HG03469 (cell line): ENCODE measurements at regions not wholly inside any gene's neighbourhood (a gene's known extent, or its start where the extent isn't known, plus 50 kb on each side); places are given as distances from the start of the nearest gene placed in this dataset.

ENCODE experiments used
- ATAC-seq: cut with Tn5 transposase; IDR thresholded peaks from one replicate; pipeline ENCODE4 v1.9.1; 2021; ENCODE audit warnings: mild to moderate bottlenecking, moderate library complexity, moderate number of reproducible peaks; ENCODE audit not compliant: unreplicated experiment

DNA sequence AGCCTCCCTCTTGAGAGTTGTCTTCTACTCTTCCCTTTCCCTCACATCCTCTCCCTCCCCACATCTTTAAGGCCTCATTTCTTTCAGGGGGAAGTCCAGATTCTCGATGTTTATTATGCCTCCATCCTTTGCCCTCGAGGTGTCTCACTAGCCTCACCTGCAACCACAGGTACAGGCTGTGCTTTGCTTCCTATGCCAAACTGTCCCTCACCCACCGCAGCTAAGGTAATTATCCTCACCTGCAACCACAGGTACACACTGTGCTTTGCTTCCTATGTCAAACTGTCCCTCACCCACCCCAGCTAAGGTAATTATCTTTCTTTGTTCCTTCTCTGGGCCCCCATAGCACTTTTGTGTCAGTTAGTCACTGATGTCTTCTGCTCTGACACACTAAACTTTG lies 328.1 kb upstream of the SNX7 start:
- ATAC-seq: no peak

DNA sequence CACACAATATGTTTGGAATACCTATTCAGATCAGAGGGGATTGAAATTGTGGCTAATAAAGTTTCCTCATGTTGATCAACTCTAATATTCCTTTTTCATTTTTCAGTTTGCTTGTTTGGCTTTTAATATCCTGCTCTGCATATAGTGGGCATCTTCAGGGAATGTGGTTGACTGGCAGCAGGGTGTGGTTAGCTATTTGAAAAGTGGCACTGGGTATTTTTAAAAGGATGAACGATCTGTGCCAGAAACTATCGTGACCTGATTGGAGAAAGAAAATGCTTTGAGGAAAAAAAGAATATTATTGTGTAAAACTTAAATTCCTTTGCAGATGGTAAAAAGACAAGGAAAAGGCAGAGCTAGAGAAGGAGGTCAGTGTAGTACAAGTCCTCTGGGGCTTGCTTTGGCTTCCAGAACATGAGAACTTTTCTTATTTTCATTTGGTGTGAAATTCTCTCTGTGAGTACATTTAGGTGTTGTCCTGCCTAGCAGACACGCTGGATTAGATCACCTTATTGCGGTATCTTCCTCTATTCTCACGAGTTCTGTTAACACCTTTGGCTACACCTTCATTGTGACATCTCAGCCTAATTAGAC lies 329.7 kb upstream of the SNX7 start:
- no peak for ATAC-seq

DNA sequence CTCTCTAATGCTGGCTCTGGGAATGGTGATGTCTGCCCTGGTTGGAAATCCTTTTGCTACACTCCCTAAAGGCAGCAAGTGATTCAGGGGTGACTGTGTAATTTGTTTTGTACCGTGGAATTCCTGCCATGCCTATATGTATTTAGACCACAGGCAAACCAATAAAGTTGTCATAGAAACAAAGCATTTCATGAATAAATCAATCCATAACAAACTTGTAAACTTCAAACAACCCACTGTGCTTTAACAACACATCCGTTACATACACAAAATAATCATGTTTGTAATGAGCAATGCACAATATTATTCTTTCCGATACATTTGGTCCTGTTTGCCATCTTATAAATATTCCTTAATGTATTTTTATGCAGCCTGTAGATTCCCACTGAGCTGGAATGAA lies 330.3 kb upstream of the SNX7 start:
- ATAC-seq: no peak

DNA sequence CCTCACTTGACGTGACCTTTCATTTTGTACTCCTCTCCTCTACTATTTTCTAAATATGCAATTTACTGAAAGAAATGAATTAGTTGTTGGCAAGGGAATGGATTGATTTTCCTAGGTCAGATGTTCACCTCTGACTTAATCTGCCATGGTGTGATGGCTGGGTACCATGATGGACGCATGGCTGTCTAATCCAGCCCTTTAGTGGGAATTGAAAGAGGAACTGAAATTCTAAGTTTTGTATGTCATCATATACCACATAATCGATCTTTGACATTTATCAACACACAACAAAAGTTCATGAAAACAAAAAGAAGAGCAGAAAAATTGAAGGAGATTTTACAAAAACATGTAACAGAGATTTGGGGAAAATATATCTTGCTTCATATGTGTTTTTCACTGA lies 331.3 kb upstream of the SNX7 start:
- no peak for ATAC-seq

DNA sequence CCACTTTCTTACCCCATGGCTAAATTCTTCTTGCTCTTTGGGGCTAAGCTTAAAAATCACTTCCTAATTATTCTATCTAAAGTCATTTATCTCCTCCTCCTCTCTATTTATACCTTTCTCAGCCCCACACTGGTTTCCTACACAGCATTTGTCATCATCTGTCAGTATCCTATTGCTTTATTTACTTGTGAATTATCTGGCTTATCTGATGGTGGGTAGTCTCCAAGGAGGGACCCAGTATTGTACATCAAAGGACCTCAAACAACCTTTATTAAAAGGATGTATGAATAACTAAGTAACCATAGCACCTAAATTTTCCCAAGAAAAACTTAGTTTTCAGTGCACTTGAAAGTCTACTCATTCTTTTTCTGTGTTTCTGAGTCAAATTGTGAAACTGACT lies 332.7 kb upstream of the SNX7 start:
- no peak for ATAC-seq

DNA sequence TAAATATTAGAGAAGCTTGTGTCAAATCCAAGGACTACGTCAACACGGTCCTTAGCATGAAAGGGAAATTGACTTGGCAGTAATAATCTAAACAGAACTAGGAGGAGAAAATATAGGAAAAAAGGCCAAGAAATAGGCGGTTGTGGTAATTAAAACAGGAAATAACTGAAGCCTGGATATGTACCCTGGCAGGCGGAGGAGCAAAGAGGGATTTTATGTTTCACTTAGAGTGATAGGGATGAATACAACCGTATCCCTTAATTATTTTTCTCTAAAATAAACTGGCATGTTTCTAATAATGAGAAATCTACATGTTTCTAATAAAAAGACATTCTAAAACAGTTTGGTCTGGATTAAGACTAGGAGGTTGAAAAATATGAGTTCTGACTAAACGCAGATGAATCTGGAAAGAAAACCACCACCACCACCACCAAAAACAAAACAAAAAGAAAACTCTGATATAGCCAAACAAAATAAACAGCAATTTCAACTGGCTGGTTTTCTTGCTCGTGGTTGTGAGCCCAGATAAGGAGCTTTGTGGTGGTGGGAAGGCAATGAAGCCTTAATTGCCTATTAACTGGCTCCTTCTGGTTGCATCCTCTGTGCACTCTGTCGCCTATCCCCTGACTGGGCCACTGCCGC lies 334.2 kb upstream of the SNX7 start:
- no peak for ATAC-seq

GRCh38 chr1:98325646-98326440 lies 335.7 kb upstream of the SNX7 start:
- ATAC-seq: no peak

DNA sequence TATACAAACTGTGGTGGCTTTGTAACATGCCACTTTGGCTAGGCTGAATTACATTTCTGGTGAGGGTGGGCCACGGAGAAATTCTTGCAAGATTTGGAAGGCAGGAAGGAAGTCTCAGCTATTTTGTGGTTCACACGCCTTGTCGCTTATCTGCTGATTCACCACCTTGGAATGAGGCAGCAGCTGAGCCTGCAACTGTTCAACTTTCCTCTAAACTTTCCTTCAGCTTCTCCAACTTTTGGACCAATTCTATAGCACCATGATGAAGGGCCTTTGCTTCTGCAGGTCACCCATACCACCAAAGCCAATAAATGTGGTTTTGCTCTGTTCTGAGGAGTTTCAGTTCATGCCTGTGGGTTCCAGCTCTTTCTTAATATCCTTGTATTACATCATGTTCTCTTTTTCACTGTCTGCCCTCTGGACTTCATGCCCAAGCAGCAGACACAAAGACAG lies 337.6 kb upstream of the SNX7 start:
- no peak for ATAC-seq

GRCh38 chr1:98323388-98323787 lies 338.1 kb upstream of the SNX7 start:
- ATAC-seq: no peak

GRCh38 chr1:98322966-98323365 lies 338.6 kb upstream of the SNX7 start:
- ATAC-seq: no peak

DNA sequence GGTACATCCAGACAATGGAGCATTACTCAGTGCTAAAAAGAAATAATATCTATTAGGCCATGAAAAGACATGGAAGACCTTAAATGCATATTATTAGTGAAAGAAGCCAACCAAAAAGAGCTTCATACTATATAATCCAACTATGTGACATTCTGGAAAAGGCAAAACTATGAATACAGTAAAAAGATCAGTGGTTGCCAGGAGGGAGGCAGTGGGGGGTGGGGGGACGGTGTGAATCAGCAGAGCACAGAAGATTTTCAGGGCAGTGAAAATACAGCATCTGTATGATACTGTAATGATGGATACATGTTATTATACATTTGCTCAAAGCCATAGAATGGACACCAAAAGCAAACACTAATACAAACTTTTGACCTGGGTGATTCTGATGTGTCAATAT lies 339.4 kb upstream of the SNX7 start:
- ATAC-seq: no peak

DNA sequence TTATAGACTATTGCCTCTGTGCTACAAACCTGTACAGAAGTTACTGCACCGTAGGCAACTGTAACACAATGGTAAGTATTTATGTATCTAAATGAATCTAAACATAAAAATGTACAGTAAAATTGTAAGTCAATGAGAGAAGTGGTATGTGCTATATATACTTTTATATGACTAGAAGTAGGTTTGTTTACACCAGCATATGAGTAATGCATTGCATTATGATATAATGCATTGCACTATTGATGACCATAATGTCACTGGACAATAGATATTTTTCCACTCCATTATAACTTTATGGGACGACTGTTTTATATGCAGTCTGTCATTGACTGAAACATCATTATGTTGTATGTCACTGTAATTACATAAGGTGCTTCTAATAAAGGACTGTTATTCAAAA lies 340.3 kb upstream of the SNX7 start:
- ATAC-seq: no peak

- ATAC-seq: no peak
Observed at GRCh38 chr1:98316286-98316905, 345.1 kb upstream of the SNX7 start.

DNA sequence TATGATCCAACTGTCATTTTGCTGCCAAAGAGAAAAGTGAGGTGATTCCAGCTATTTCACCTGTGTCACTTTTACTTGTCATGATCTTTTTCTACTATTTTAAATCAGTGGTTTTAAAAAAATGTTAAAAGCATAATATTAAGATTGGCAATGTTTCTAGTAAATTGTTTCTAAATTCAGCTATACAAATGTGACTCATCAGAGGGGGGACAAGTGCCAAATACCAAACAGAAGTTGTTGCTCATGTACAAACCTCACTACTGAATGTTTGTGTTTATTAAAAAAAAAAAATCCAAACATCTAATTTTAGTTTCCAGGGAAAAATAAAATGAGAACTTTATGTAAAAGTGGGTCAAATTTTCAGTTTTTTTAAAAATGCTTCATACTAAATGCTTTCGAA lies 346.2 kb upstream of the SNX7 start:
- ATAC-seq: no peak

- no peak for ATAC-seq
Observed at GRCh38 chr1:98314601-98315000, 346.9 kb upstream of the SNX7 start.

DNA sequence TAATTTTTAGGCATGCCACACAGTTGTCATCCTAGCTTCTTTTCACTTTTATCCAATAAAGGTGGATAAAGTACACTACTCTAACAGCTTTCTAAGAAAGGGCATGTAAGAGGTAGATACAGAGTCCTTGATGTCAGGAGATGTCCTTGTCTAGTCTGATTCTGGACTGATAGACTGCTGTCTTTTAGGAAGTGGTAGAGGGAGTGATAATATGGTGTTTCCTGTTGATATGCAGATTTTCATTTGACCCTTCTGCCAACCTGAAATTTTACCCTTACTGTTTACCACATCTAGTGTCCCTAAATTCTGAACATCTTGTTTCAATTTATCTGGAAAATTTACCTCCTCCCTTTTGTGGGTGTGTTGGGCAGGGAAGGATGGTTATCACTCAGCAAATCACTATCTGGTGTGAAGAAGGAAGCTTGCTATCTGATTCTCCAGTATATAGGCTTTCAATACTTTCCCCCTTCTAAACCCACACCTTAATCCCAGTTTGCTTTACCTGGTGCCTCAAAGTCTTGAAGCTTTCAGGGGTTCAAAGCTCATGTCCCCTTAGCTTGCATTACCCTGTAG lies 354.9 kb upstream of the SNX7 start:
- no peak for ATAC-seq

DNA sequence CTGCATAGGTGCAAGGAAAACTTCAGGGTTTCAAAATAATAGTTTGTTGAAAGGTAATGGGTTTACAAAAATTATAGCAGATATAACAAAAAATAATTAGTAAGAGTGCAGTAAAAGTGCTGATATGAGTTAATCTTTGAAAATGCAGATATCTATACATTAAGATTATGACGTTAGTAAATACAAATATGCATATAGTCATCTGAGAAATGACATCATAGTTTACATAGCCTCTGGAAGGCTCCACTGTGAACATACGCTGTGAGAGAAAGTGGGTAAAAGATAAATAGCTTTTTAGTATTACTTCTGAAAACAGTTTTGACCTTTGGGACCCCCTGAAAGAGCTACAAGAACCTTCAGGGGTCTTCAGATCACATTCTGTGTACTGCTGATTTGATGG lies 356.2 kb upstream of the SNX7 start:
- ATAC-seq: no peak

- ATAC-seq: no peak
Observed at GRCh38 chr1:98304888-98305287, 356.6 kb upstream of the SNX7 start.

GRCh38 chr1:98299861-98300260 lies 361.7 kb upstream of the SNX7 start:
- ATAC-seq: no peak

- no peak for ATAC-seq
Observed at GRCh38 chr1:98299313-98299712, 362.2 kb upstream of the SNX7 start.

DNA sequence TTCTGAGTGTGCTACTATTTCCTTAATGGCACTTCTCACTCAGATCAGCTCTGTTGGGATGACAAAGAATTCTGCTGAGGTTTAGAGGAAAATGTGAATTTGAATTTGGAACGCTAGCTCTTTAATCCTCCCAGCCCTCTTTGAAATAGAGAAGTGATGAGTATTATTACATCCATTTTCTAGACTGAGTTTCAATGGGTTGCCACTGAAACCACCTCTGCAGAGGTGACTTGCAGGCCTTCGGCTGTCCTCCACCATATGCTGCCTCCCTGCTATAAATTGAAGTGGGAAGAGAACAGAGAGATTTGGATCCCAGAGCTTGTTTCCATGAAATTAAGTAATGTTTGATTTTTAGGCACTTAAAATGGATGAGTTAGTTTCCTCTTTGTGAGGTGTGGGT lies 363.2 kb upstream of the SNX7 start:
- ATAC-seq: no peak
